GM12864 (cell line): ENCODE measurements at regions not wholly inside any gene's neighbourhood (a gene's known extent, or its start where the extent isn't known, plus 50 kb on each side); places are given as distances from the start of the nearest gene placed in this dataset.

Experiments used
- DNase-seq: peaks from one replicate; pipeline ENCODE4 v3.0.0-alpha.2; 2011; ENCODE audit warnings: low read depth
- H3K4me3 ChIP-seq: 2 replicates; pipeline ENCODE4 v1.5.1; 2011; ENCODE audit warnings: mild to moderate bottlenecking, low read depth, low read length, control low read depth
- CTCF ChIP-seq: IDR thresholded peaks from 2 replicates; pipeline ENCODE4 v1.5.1; 2011; ENCODE audit warnings: low read depth, mild to moderate bottlenecking, moderate library complexity, low read length, control low read depth, inconsistent platforms; ENCODE audit errors: missing control alignments

GRCh38 chr14:100381395-100382105, 58.4 kb downstream of the SLC25A47 start:
- DNase-seq = no peak
- no peak overlapping the region for H3K4me3 ChIP-seq
- TF ChIP-seq CTCF = no peak

DNA sequence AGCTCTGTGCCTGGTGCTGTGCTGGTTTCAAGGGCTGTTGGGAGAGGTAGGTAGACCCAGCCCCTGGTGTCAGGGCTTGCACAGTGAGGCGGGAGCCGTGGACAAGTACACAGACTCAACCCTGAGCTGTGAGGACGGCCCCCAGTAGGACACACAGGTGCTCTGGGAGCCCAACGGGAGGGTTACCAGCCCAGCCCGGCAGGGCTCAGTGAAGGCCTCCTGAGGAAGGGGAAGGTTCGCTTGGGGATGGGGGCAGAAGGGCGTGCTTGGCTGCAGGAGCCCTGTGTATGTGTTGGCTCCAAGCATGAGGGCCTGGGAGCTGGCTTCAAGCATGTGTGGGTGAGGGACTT, 58.9 kb downstream of the SLC25A47 start:
- no peak for TF ChIP-seq CTCF
- DNase-seq = no peak
- H3K4me3 ChIP-seq = no peak overlapping the region

DNA sequence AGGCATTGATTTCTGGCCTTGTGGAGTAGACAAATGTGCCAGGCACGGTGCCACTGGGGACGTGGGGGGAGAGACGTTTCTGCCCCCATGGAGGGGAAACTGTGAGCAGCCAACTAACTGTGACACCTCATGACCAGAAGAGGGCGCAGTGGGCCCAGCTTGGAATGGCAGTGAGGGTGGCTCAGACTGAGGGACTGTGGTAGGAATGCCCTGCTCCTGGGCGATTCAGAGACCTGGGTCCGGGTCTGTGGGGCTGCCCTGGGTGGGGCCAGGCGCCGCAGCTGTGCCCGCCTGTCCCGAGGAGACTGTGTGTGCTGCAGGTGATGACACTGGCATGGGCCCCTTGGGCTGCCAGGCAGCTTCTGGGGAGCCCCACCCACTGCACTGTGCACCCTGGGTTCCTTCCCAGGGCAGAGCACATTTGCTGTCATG, 60.6 kb downstream of the SLC25A47 start:
- TF ChIP-seq CTCF = peak; percentile 91
- no peak overlapping the region for H3K4me3 ChIP-seq
- DNase-seq = no peak

- no peak for DNase-seq
- no peak for TF ChIP-seq CTCF
- no peak overlapping the region for H3K4me3 ChIP-seq
These were observed 61.1 kb downstream of the SLC25A47 start for GRCh38 chr14:100384277-100384676.

- no peak overlapping the region for H3K4me3 ChIP-seq
- DNase-seq = no peak
- no peak for TF ChIP-seq CTCF
These were observed 62.0 kb downstream of the SLC25A47 start for GRCh38 chr14:100384819-100385813.

DNA sequence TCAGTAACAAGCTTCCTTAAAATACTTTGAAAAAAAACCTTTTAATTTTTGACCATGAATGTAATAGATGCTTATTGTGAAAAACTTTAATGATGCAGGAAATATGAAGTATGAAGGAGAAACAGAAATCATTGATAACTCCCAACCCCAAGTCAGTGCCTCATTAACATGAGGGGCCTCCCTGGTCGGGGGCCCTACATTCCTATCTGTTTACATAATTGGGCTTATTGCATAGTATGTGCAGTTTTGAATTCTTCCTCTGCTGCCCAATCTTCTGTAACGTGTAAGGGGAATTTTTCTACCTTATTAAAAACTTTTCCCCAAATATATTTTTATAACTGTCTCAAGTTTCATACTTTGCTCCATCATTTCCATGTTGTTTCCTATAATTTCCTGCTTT, 63.0 kb downstream of the SLC25A47 start:
- DNase-seq = no peak
- no peak overlapping the region for H3K4me3 ChIP-seq
- no peak for TF ChIP-seq CTCF
